ENCODE measurements at regions not wholly inside any gene's neighbourhood (a gene's known extent, or its start where the extent isn't known, plus 50 kb on each side); places are given as distances from the start of the nearest gene placed in this dataset.
"Not testable (repeated sequence)": the region's sequence is repeated elsewhere in the genome, so short reads cannot be mapped to it uniquely, and the experiment has no call there.

DNA sequence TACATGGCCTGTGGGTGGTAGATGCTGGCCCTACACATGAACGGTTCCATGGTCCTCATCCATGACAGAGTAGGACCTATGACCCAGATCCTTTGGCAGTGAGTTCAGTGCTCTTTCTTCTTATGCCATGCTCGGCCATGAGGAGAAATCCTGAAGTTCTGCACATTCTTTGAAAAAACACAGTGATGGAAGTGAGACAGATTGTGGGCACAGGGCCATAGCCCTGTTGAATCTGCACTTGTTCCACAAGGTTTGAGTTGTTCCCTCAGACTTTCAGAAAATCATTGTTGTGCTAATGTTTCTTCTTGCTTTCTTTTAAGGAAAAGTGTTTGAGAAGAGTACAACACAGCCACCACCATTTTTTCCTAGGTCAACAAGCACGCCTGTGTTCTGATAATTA is 180.0 kb downstream of the C12orf75 start:
- ChIA-PET POLR2A (no interaction called here), CTCF (no interaction called here)
- no peaks in the 10 kb centered on the region for H3K9me3 ChIP-seq (ENCODE audit: control insufficient read depth in 1 of 2, insufficient read depth in 1 of 2, low read length in 2 of 2)
- ATAC-seq (ENCODE audit: poor library complexity) = no peak
- no peak overlapping the region for H3K27ac ChIP-seq (ENCODE audit: low read depth in 1 of 2, low read length in 2 of 2)
- H3K4me3 ChIP-seq (ENCODE audit: low read length) = no peak overlapping the region
- Mint-ChIP-seq H3K27me3 (peaks cover 17% of the 10 kb centered on the region), H3K4me1 (ENCODE audit: low read depth) (no peaks in the 10 kb centered on the region), H3K36me3 (ENCODE audit: low read depth) (no peaks in the 10 kb centered on the region), H3K27ac (no peak overlapping the region), H3K9me3 (no peaks in the 10 kb centered on the region), H3K4me3 (no peak overlapping the region)
- no peaks in the 10 kb centered on the region for H3K27me3 ChIP-seq (ENCODE audit: control insufficient read depth in 1 of 2, insufficient read depth in 2 of 2, low read length in 2 of 2)
- DNase-seq = no peak
- TF ChIP-seq, protein P1, sequence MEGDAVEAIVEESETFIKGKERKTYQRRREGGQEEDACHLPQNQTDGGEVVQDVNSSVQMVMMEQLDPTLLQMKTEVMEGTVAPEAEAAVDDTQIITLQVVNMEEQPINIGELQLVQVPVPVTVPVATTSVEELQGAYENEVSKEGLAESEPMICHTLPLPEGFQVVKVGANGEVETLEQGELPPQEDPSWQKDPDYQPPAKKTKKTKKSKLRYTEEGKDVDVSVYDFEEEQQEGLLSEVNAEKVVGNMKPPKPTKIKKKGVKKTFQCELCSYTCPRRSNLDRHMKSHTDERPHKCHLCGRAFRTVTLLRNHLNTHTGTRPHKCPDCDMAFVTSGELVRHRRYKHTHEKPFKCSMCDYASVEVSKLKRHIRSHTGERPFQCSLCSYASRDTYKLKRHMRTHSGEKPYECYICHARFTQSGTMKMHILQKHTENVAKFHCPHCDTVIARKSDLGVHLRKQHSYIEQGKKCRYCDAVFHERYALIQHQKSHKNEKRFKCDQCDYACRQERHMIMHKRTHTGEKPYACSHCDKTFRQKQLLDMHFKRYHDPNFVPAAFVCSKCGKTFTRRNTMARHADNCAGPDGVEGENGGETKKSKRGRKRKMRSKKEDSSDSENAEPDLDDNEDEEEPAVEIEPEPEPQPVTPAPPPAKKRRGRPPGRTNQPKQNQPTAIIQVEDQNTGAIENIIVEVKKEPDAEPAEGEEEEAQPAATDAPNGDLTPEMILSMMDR (IDR thresholded peaks at IDR 0.05) = no peak
- intact Hi-C loops (cut with DNase I, micrococcal nuclease) = no loop called here
- no peaks in the 10 kb centered on the region for H3K36me3 ChIP-seq (ENCODE audit: insufficient read depth, low read length)
- H3K4me1 ChIP-seq (ENCODE audit: insufficient read depth, low read length) = no peaks in the 10 kb centered on the region

DNA sequence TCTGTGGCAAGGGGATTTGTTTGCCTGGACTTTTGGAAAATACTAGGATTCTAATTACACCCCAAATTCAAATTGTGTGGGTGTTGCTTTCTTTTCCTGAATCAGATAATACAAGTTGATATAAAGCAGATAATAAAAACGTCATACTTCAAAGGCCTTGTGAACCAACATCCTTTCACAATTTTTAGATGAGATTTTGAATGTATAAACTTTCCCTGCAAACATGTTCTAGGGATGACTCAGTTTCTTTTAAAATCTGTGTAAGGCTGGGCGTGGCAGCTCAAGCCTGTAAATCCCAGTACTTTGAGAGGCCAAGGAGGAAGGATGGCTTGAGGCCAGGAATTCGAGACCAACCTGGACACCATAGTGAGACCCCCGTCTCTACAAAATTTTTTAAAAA is 182.4 kb downstream of the C12orf75 start:
- H3K9me3 Mint-ChIP-seq; H3K27ac ChIP-seq (ENCODE audit: low read depth in 1 of 2, low read length in 2 of 2); H3K27ac Mint-ChIP-seq; intact Hi-C loops (cut with DNase I, micrococcal nuclease); H3K27me3 Mint-ChIP-seq; H3K36me3 Mint-ChIP-seq (ENCODE audit: low read depth); POLR2A ChIA-PET; DNase-seq; H3K4me1 ChIP-seq (ENCODE audit: insufficient read depth, low read length); CTCF ChIA-PET; ATAC-seq (ENCODE audit: poor library complexity); H3K27me3 ChIP-seq (ENCODE audit: control insufficient read depth in 1 of 2, insufficient read depth in 2 of 2, low read length in 2 of 2); H3K36me3 ChIP-seq (ENCODE audit: insufficient read depth, low read length); H3K4me3 Mint-ChIP-seq; H3K4me3 ChIP-seq (ENCODE audit: low read length); H3K4me1 Mint-ChIP-seq (ENCODE audit: low read depth); H3K9me3 ChIP-seq (ENCODE audit: control insufficient read depth in 1 of 2, insufficient read depth in 1 of 2, low read length in 2 of 2): not testable (repeated sequence)

DNA sequence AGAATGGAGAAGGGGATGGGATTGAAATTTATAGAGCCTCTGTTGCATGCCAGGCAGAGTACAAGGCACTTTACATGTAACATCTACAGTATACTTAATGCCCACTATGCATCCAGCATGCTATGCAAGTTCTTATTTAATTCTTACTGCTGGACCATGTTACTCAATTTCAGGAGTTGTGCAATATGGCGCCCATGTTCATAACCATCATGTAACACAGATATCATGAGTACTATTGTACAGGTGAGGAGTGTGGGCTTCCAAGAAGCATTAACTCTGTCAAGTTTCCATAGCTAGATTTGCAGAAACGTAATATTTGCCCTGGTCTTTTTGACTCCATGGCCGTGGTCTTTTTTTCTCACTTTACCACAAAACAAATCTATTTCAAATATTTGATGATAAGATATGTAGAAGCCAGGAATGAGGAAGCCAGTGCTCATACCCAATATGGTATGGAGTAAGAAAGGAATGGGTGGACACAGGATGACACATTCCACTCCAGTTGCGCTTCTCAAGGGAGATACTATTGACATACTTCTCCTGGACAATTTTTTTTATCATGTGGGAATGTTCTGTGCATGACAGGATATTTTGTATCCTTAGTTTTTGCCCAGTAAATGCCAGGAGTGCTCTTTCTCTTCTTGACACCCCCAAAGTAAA is 191.8 kb downstream of the C12orf75 start:
- no peaks in the 10 kb centered on the region for H3K4me1 ChIP-seq (ENCODE audit: insufficient read depth, low read length)
- intact Hi-C loops (cut with DNase I, micrococcal nuclease) = no loop called here
- H3K27ac ChIP-seq (ENCODE audit: low read depth in 1 of 2, low read length in 2 of 2) = no peak overlapping the region
- H3K9me3 Mint-ChIP-seq = peaks cover 1% of the 10 kb centered on the region
- H3K9me3 ChIP-seq (ENCODE audit: control insufficient read depth in 1 of 2, insufficient read depth in 1 of 2, low read length in 2 of 2) = peaks cover 0 to 5% of the 10 kb centered on the region in 2 experiments
- no peak overlapping the region for H3K27ac Mint-ChIP-seq
- H3K27me3 Mint-ChIP-seq = peaks cover 28% of the 10 kb centered on the region
- TF ChIP-seq, protein P1 (IDR thresholded peaks at IDR 0.05) = no peak
- H3K27me3 ChIP-seq (ENCODE audit: control insufficient read depth in 1 of 2, insufficient read depth in 2 of 2, low read length in 2 of 2) = no peaks in the 10 kb centered on the region
- no peak overlapping the region for H3K4me3 Mint-ChIP-seq
- H3K36me3 ChIP-seq (ENCODE audit: insufficient read depth, low read length) = no peaks in the 10 kb centered on the region
- ChIA-PET CTCF (no interaction called here), POLR2A (no interaction called here)
- H3K4me3 ChIP-seq (ENCODE audit: low read length) = no peak overlapping the region
- no peak for DNase-seq
- H3K4me1 Mint-ChIP-seq (ENCODE audit: low read depth) = no peaks in the 10 kb centered on the region
- no peak for ATAC-seq (ENCODE audit: poor library complexity)
- no peaks in the 10 kb centered on the region for H3K36me3 Mint-ChIP-seq (ENCODE audit: low read depth)

All from CD4-positive, alpha-beta T cell (primary cell).